ENCODE measurements at regions not wholly inside any gene's neighbourhood (a gene's known extent, or its start where the extent isn't known, plus 50 kb on each side); places are given as distances from the start of the nearest gene placed in this dataset.
"Not testable (repeated sequence)": the region's sequence is repeated elsewhere in the genome, so short reads cannot be mapped to it uniquely, and the experiment has no call there.

DNA sequence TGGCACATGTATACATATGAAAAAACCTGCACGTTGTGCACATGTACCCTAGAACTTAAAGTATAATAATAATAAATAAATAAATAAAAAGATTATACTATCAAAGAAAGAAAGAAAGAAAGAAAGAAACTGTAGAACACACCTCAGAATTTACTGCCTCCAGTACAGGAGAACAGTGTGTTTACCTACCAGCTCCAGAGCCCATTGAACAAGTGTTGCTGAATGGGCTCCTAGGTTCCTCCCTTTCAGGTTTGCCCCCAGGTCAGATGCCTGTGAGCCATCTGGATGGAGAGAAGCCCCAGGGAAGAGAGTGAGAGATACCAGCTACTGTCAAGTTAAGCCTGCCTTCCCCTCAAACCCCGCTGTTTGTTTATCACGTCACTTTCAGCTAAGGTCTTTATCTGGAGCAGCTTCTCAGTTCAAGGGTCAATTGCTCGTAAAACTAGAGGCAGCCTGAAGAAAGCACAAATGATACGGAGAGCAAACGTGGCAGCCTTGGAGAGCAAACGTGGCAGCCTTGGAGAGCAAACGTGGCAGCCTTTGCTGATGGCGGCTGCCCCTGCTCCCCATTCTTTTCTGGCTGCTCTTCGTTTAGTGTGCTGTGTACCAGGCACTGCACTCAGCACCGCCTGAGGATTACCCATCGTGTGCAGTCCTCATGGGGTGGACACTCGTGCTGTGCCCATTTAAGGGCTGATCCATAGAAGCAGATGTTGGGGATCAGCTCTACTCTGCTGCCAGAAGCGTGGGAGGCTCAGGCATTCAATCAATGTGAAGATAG lies 111.7 kb downstream of the ADAMTS15 start:
- Histone ChIP-seq H3K4me1 (peaks cover 0 to 8% (median 4%) of the 10 kb centered on the region in 9 donors), H3K4me3 (no peak overlapping the region), H3K9me3 (no peaks in the 10 kb centered on the region), H3K27ac (no peak overlapping the region), H3K36me3 (no peaks in the 10 kb centered on the region), H3K27me3 (no peaks in the 10 kb centered on the region)
- ATAC-seq (no peak), DNase-seq (no peak)
- TF ChIP-seq, protein P1, sequence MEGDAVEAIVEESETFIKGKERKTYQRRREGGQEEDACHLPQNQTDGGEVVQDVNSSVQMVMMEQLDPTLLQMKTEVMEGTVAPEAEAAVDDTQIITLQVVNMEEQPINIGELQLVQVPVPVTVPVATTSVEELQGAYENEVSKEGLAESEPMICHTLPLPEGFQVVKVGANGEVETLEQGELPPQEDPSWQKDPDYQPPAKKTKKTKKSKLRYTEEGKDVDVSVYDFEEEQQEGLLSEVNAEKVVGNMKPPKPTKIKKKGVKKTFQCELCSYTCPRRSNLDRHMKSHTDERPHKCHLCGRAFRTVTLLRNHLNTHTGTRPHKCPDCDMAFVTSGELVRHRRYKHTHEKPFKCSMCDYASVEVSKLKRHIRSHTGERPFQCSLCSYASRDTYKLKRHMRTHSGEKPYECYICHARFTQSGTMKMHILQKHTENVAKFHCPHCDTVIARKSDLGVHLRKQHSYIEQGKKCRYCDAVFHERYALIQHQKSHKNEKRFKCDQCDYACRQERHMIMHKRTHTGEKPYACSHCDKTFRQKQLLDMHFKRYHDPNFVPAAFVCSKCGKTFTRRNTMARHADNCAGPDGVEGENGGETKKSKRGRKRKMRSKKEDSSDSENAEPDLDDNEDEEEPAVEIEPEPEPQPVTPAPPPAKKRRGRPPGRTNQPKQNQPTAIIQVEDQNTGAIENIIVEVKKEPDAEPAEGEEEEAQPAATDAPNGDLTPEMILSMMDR (IDR thresholded peaks at IDR 0.05) = no peak
- intact Hi-C loops (cut with DNase I) = no loop called here
- 85 to 90% methylated on average over 14 of the region's 14 CpGs for WGBS, 2 donors

DNA sequence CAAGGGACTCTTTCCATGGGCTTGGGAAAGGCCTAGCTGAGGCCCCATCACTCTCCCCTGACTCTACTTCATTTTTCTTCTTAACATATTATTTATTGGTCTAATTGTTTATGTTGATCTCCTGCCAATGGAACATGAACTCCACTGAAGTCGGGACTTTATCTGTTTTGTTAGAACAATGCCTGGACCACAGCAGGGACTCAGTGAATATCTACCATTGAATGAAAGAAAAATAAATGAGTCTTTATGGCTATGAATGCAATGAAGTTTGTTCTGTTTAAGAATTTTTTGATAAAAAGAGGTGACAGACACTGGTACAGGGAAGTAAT lies 112.3 kb downstream of the ADAMTS15 start:
- Histone ChIP-seq H3K4me1 (peaks cover 0 to 4% (median 0%) of the 10 kb centered on the region in 9 donors), H3K27me3 (no peaks in the 10 kb centered on the region), H3K36me3 (no peaks in the 10 kb centered on the region), H3K4me3 (no peak overlapping the region), H3K9me3 (no peaks in the 10 kb centered on the region), H3K27ac (no peak overlapping the region)
- 53 to 74% methylated on average over 1 of the region's 1 CpG for WGBS, 2 donors
- TF ChIP-seq, protein P1 (IDR thresholded peaks at IDR 0.05) = no peak
- ATAC-seq (no peak), DNase-seq (no peak)
- intact Hi-C loops (cut with DNase I) = no loop called here

- Histone ChIP-seq H3K4me3 (no peak overlapping the region), H3K27ac (no peak overlapping the region), H3K27me3 (no peaks in the 10 kb centered on the region), H3K36me3 (no peaks in the 10 kb centered on the region), H3K9me3 (no peaks in the 10 kb centered on the region), H3K4me1 (no peaks in the 10 kb centered on the region)
- TF ChIP-seq, protein P1 (IDR thresholded peaks at IDR 0.05) = no peak
- intact Hi-C loops (cut with DNase I) = no loop called here
- DNase-seq (no peak), ATAC-seq (no peak)
- WGBS, 2 donors = 85 to 92% methylated on average over 12 of the region's 12 CpGs
These were observed 113.0 kb downstream of the ADAMTS15 start for GRCh38 chr11:130561441-130561881.

DNA sequence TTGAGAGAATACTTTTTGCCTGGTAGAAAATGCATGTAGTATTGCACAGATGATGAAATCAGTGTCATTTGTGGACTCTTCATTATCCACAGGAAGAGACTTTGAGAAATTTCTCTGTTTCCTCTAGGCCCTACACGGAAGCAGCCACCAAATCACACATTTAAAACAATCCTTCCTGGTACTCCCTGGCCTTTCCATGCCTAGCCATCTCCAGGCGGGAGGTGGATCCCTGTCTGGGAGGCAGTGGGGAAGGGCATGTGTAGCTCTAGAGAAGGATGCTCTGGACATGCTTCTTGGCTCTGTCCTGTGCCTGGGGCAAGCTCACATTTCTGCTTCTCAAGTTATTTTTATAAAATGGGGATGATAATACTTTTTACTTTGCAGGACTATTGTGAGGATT lies 114.1 kb downstream of the ADAMTS15 start:
- Histone ChIP-seq H3K27me3 (no peaks in the 10 kb centered on the region), H3K9me3 (no peaks in the 10 kb centered on the region), H3K4me1 (no peaks in the 10 kb centered on the region), H3K27ac (no peak overlapping the region), H3K4me3 (no peak overlapping the region), H3K36me3 (no peaks in the 10 kb centered on the region)
- no peak for ATAC-seq
- intact Hi-C loops (cut with DNase I) = no loop called here
- WGBS, 2 donors = 82 to 91% methylated on average over 2 of the region's 2 CpGs
- TF ChIP-seq, protein P1 (IDR thresholded peaks at IDR 0.05) = no peak
- DNase-seq = no peak

GRCh38 chr11:130566360-130566759 lies 117.9 kb downstream of the ADAMTS15 start:
- H3K9me3 ChIP-seq; H3K36me3 ChIP-seq; intact Hi-C loops (cut with DNase I); ATAC-seq; DNase-seq; H3K4me1 ChIP-seq; H3K27ac ChIP-seq; H3K4me3 ChIP-seq; H3K27me3 ChIP-seq: not testable (repeated sequence)
- WGBS, 2 donors = 80 to 95% methylated on average over 7 of the region's 7 CpGs

Measured in heart right ventricle (tissue), 16 donors.